HG03439 (cell line): ENCODE measurements at regions not wholly inside any gene's neighbourhood (a gene's known extent, or its start where the extent isn't known, plus 50 kb on each side); places are given as distances from the start of the nearest gene placed in this dataset.
"Not testable (repeated sequence)": the region's sequence is repeated elsewhere in the genome, so short reads cannot be mapped to it uniquely, and the experiment has no call there.

Experiments used
- ATAC-seq: cut with Tn5 transposase; IDR thresholded peaks from one replicate; pipeline ENCODE4 v1.9.1; 2021; ENCODE audit warnings: mild to moderate bottlenecking, moderate library complexity; ENCODE audit not compliant: unreplicated experiment

GRCh38 chr10:30172091-30172490, 112.7 kb upstream of the JCAD start:
- ATAC-seq = no peak

GRCh38 chr10:30171601-30172000, 112.2 kb upstream of the JCAD start:
- ATAC-seq = no peak

- ATAC-seq = no peak
Measured at GRCh38 chr10:30170814-30171213, 111.4 kb upstream of the JCAD start.

GRCh38 chr10:30170146-30170545, 110.8 kb upstream of the JCAD start:
- ATAC-seq = no peak

GRCh38 chr10:30169342-30169741, 110.0 kb upstream of the JCAD start:
- ATAC-seq = no peak

GRCh38 chr10:30166929-30167328, 107.5 kb upstream of the JCAD start:
- ATAC-seq = no peak

- ATAC-seq = not testable (repeated sequence)
Measured at GRCh38 chr10:30163410-30163809, 104.0 kb upstream of the JCAD start.

GRCh38 chr10:30162796-30163195, 103.4 kb upstream of the JCAD start:
- not testable (repeated sequence) for ATAC-seq

GRCh38 chr10:30160271-30160982, 101.0 kb upstream of the JCAD start:
- no peak for ATAC-seq

GRCh38 chr10:30159614-30160013, 100.2 kb upstream of the JCAD start:
- not testable (repeated sequence) for ATAC-seq

GRCh38 chr10:30158325-30158960, 99.1 kb upstream of the JCAD start:
- no peak for ATAC-seq

- no peak for ATAC-seq
Measured at GRCh38 chr10:30155401-30155800, 96.0 kb upstream of the JCAD start.

GRCh38 chr10:30154561-30154960, 95.2 kb upstream of the JCAD start:
- no peak for ATAC-seq

GRCh38 chr10:30154126-30154525, 94.7 kb upstream of the JCAD start:
- no peak for ATAC-seq

- peak; percentile 64 for ATAC-seq
Measured at GRCh38 chr10:30151581-30152389, 92.4 kb upstream of the JCAD start.

GRCh38 chr10:30141423-30141822, 82.0 kb upstream of the JCAD start:
- ATAC-seq = no peak

- no peak for ATAC-seq
Measured at GRCh38 chr10:30134171-30134945, 75.0 kb upstream of the JCAD start.

GRCh38 chr10:30133198-30133597, 73.8 kb upstream of the JCAD start:
- no peak for ATAC-seq

- ATAC-seq = not testable (repeated sequence)
Measured at GRCh38 chr10:30131369-30131768, 72.0 kb upstream of the JCAD start.

GRCh38 chr10:30129326-30129725, 69.9 kb upstream of the JCAD start:
- ATAC-seq = not testable (repeated sequence)

- no peak for ATAC-seq
Measured at GRCh38 chr10:30127120-30127541, 67.7 kb upstream of the JCAD start.
